H9 (cell line): ENCODE measurements at regions not wholly inside any gene's neighbourhood (a gene's known extent, or its start where the extent isn't known, plus 50 kb on each side); places are given as distances from the start of the nearest gene placed in this dataset.

Experiments
- DNase-seq: peaks from one replicate; pipeline ENCODE4 v3.0.0-alpha.2; 2017
- H2AFZ ChIP-seq: one replicate; pipeline ENCODE4 v1.6.1; 2013; ENCODE audit warnings: mild to moderate bottlenecking, low read length, control low read depth, moderate library complexity
- H2AK5ac ChIP-seq: 2 replicates; pipeline ENCODE4 v1.6.1; 2013; ENCODE audit warnings: low read length, control low read depth, mixed read lengths; ENCODE audit not compliant: insufficient read length
- H2BK120ac ChIP-seq: one replicate; pipeline ENCODE4 v1.6.1; 2013; ENCODE audit warnings: low read depth, mild to moderate bottlenecking, low read length, control low read depth, inconsistent platforms; ENCODE audit not compliant: poor library complexity, severe bottlenecking
- H2BK12ac ChIP-seq: 2 replicates; pipeline ENCODE4 v1.6.1; 2013; ENCODE audit warnings: low read length, control low read depth, mixed read lengths, low read depth; ENCODE audit not compliant: insufficient read length
- H2BK15ac ChIP-seq: 2 replicates; pipeline ENCODE4 v1.6.1; 2013; ENCODE audit warnings: low read depth, low read length, control low read depth
- H2BK20ac ChIP-seq: one replicate; pipeline ENCODE4 v1.6.1; 2013; ENCODE audit warnings: low read depth, mild to moderate bottlenecking, low read length, control low read depth, inconsistent platforms; ENCODE audit not compliant: poor library complexity, severe bottlenecking
- H2BK5ac ChIP-seq: 2 replicates; pipeline ENCODE4 v1.6.1; 2013; ENCODE audit warnings: low read length, control low read depth, mixed read lengths; ENCODE audit not compliant: insufficient read length
- H3K14ac ChIP-seq: 2 replicates; pipeline ENCODE4 v1.6.1; 2013; ENCODE audit warnings: low read length, control low read depth; ENCODE audit not compliant: insufficient read depth
- H3K18ac ChIP-seq: 2 replicates; pipeline ENCODE4 v1.6.1; 2013; ENCODE audit warnings: low read depth, mild to moderate bottlenecking, mixed read lengths, low read length, control low read depth; ENCODE audit not compliant: insufficient read length
- H3K23ac ChIP-seq: 2 replicates; pipeline ENCODE4 v1.6.1; 2013; ENCODE audit warnings: low read length, control low read depth, mixed read lengths, low read depth; ENCODE audit not compliant: insufficient read length
- H3K23me2 ChIP-seq: 2 replicates; pipeline ENCODE4 v1.6.1; 2013; ENCODE audit warnings: low read depth, mild to moderate bottlenecking, mixed read lengths, low read length, control low read depth; ENCODE audit not compliant: insufficient read length, poor library complexity, severe bottlenecking
- H3K27ac ChIP-seq: 2 replicates; pipeline ENCODE4 v1.5.1; 2013; ENCODE audit warnings: low read length, control low read depth, mixed read lengths, low read depth; ENCODE audit not compliant: insufficient read length
- H3K27me3 ChIP-seq: 2 replicates; pipeline ENCODE4 v1.6.1; 2013; ENCODE audit warnings: low read length, control low read depth, inconsistent platforms; ENCODE audit not compliant: insufficient read depth
- H3K4ac ChIP-seq: 2 replicates; pipeline ENCODE4 v1.6.1; 2013; ENCODE audit warnings: low read depth, mild to moderate bottlenecking, control low read depth, inconsistent platforms, low read length, moderate library complexity
- H3K4me1 ChIP-seq: 2 replicates; pipeline ENCODE4 v1.6.1; 2013; ENCODE audit warnings: low read length, control low read depth, inconsistent platforms; ENCODE audit not compliant: insufficient read depth
- H3K4me2 ChIP-seq: 2 replicates; pipeline ENCODE4 v1.6.1; 2013; ENCODE audit warnings: low read length, control low read depth, mixed read lengths; ENCODE audit not compliant: insufficient read length, insufficient read depth
- H3K56ac ChIP-seq: 2 replicates; pipeline ENCODE4 v1.6.1; 2013; ENCODE audit warnings: low read depth, mild to moderate bottlenecking, mixed read lengths, low read length, control low read depth; ENCODE audit not compliant: insufficient read length
- H3K79me1 ChIP-seq: 2 replicates; pipeline ENCODE4 v1.6.1; 2013; ENCODE audit warnings: low read depth, mild to moderate bottlenecking, moderate library complexity, low read length, control low read depth, inconsistent platforms; ENCODE audit not compliant: insufficient read depth, poor library complexity, severe bottlenecking
- H3K79me2 ChIP-seq: 2 replicates; pipeline ENCODE4 v1.6.1; 2013; ENCODE audit warnings: low read length, control low read depth, inconsistent platforms; ENCODE audit not compliant: insufficient read depth
- H3K9ac ChIP-seq: 2 replicates; pipeline ENCODE4 v1.6.1; 2013; ENCODE audit warnings: low read length, control low read depth, mixed read lengths; ENCODE audit not compliant: insufficient read length; ENCODE audit errors: extremely low read depth
- H3K9me3 ChIP-seq: one replicate; pipeline ENCODE4 v1.6.1; 2013; ENCODE audit warnings: low read depth, low read length, inconsistent platforms; ENCODE audit not compliant: control insufficient read depth
- H3T11ph ChIP-seq: one replicate; pipeline ENCODE4 v1.6.1; 2013; ENCODE audit warnings: mild to moderate bottlenecking, low read length, control low read depth, inconsistent platforms
- H4K20me1 ChIP-seq: one replicate; pipeline ENCODE4 v1.6.1; 2013; ENCODE audit not compliant: control insufficient read depth, insufficient read length, insufficient read depth
- H4K5ac ChIP-seq: 2 replicates; pipeline ENCODE4 v1.6.1; 2013; ENCODE audit warnings: low read depth, mild to moderate bottlenecking, mixed read lengths, low read length, control low read depth; ENCODE audit not compliant: insufficient read length
- H4K8ac ChIP-seq: replicated peaks from 2 replicates; pipeline ENCODE4 v1.6.1; 2013; ENCODE audit warnings: low read length, control low read depth, mixed read lengths, low read depth; ENCODE audit not compliant: insufficient read length
- H4K91ac ChIP-seq: 2 replicates; pipeline ENCODE4 v1.6.1; 2013; ENCODE audit warnings: low read depth, mild to moderate bottlenecking, moderate library complexity, mixed read lengths, low read length, control low read depth; ENCODE audit not compliant: insufficient read length
- H3K27ac Mint-ChIP-seq, 3 experiments: 2 replicates in 2 of 3; 3 replicates in 1 of 3; pipeline ENCODE4 v1.8.0; 2020 to 2021; ENCODE audit warnings: mixed read lengths in 3 of 3, mild to moderate bottlenecking in 1 of 3, moderate library complexity in 1 of 3
- H3K27me3 Mint-ChIP-seq: 2 replicates; pipeline ENCODE4 v1.8.0; 2021; ENCODE audit warnings: low read depth, mild to moderate bottlenecking, moderate library complexity, mixed read lengths
- H3K36me3 Mint-ChIP-seq, 3 experiments: 2 replicates in 2 of 3; 3 replicates in 1 of 3; pipeline ENCODE4 v1.8.0; 2020 to 2021; ENCODE audit warnings: low read depth in 3 of 3, mixed read lengths in 3 of 3; ENCODE audit not compliant: insufficient read depth in 1 of 3
- H3K4me1 Mint-ChIP-seq, 2 experiments: 2 replicates each; pipeline ENCODE4 v1.8.0; 2020; ENCODE audit warnings: mixed read lengths in 2 of 2
- H3K4me3 Mint-ChIP-seq, 2 experiments: 2 replicates in 1 of 2; 3 replicates in 1 of 2; pipeline ENCODE4 v1.8.0; 2020 to 2021; ENCODE audit warnings: mild to moderate bottlenecking in 2 of 2, mixed read lengths in 2 of 2, moderate library complexity in 1 of 2
- H3K9me3 Mint-ChIP-seq, 2 experiments: 2 replicates in 1 of 2; 3 replicates in 1 of 2; pipeline ENCODE4 v1.8.0; 2020; ENCODE audit warnings: mild to moderate bottlenecking in 2 of 2, mixed read lengths in 2 of 2, moderate library complexity in 1 of 2
- CTCF ChIP-seq: fragments of 200-600 bp; sonication (generic); conservative IDR thresholded peaks from 3 replicates; pipeline ENCODE4 v1.8.0; 2021; ENCODE audit warnings: antibody characterized with exemption, mild to moderate bottlenecking
- WGBS: extraction: QIAGEN DNeasy Blood & Tissue Kit; methylation state at CpG from one replicate; pipeline ENCODE4 v1.1.7; 2013; ENCODE audit warnings: missing lambda C conversion rate, low lambda C conversion rate, mixed read lengths; ENCODE audit not compliant: insufficient read length; ENCODE audit errors: extremely low coverage; 5-methylcytosine and 5-hydroxymethylcytosine counted together

GRCh38 chr18:59070181-59070912 is 69.3 kb upstream of the SEC11C start:
- no peaks in the 10 kb centered on the region for H3K23me2 ChIP-seq
- H3K9me3 ChIP-seq, result no peaks in the 10 kb centered on the region
- H3K27ac ChIP-seq, result no peak overlapping the region
- H2AFZ ChIP-seq, result no peak overlapping the region
- H3K23ac ChIP-seq, result no peak overlapping the region
- Mint-ChIP-seq H3K36me3 (no peaks in the 10 kb centered on the region), H3K9me3 (no peaks in the 10 kb centered on the region), H3K4me3 (no peak overlapping the region), H3K27ac (no peak overlapping the region; a peak in 1 of 7 replicates), H3K4me1 (peaks cover 0 to 2% of the 10 kb centered on the region in 2 experiments; a peak in 1 of 4 replicates), H3K27me3 (no peaks in the 10 kb centered on the region)
- no CpG with 5 or more reads among the region's 19 CpGs for WGBS
- no peak overlapping the region for H4K5ac ChIP-seq
- no peaks in the 10 kb centered on the region for H3K79me2 ChIP-seq
- H2BK12ac ChIP-seq, result no peak overlapping the region
- no peak overlapping the region for H2BK5ac ChIP-seq
- no peak overlapping the region for H3T11ph ChIP-seq
- no peak overlapping the region for H4K8ac ChIP-seq
- no peaks in the 10 kb centered on the region for H3K27me3 ChIP-seq
- no peak overlapping the region for H3K18ac ChIP-seq
- no peak overlapping the region for H4K91ac ChIP-seq
- H3K4ac ChIP-seq, result no peak overlapping the region
- DNase-seq, result peak; percentile 89
- peak; percentile 91 for TF ChIP-seq CTCF
- no peak overlapping the region for H2BK15ac ChIP-seq
- no peak overlapping the region for H2BK20ac ChIP-seq
- H3K4me1 ChIP-seq, result no peaks in the 10 kb centered on the region
- no peak overlapping the region for H3K9ac ChIP-seq
- no peak overlapping the region for H2AK5ac ChIP-seq
- no peak overlapping the region for H3K56ac ChIP-seq
- no peak overlapping the region for H3K14ac ChIP-seq
- no peak overlapping the region for H3K4me2 ChIP-seq
- H2BK120ac ChIP-seq, result no peak overlapping the region
- no peaks in the 10 kb centered on the region for H3K79me1 ChIP-seq
- no peaks in the 10 kb centered on the region for H4K20me1 ChIP-seq
